Tibial artery (tissue), 4 donors: ENCODE measurements at regions not wholly inside any gene's neighbourhood (a gene's known extent, or its start where the extent isn't known, plus 50 kb on each side); places are given as distances from the start of the nearest gene placed in this dataset.

Source experiments
- DNase-seq, 2 donors: peaks; one replicate each; pipeline ENCODE4 v3.0.0-alpha.2; 2019
- H3K27ac ChIP-seq, 2 donors: fragments of 200-600 bp; sonication (generic) in 1 of 2; 1 replicate in 1 of 2; 2 replicates in 1 of 2; pipeline ENCODE4 v1.5.1; 2018 to 2019; ENCODE audit warnings: mild to moderate bottlenecking in 1 of 2
- H3K27me3 ChIP-seq, 2 donors: fragments of 200-600 bp; sonication (generic) in 1 of 2; one replicate each; pipeline versions ENCODE4 v1.5.1 to v1.6.0; 2016 to 2019
- H3K36me3 ChIP-seq, 3 donors: fragments of 200-600 bp; sonication (generic) in 2 of 3; one replicate each; pipeline ENCODE4 v1.5.1; 2016 to 2019; ENCODE audit warnings: mild to moderate bottlenecking in 2 of 3
- H3K4me1 ChIP-seq, 4 donors: fragments of 200-600 bp; sonication (generic) in 2 of 4; 1 replicate in 3 of 4; 2 replicates in 1 of 4; pipeline ENCODE4 v1.5.1; 2016 to 2019
- H3K4me3 ChIP-seq, 2 donors: fragments of 200-600 bp; sonication (generic) in 1 of 2; 1 replicate in 1 of 2; 2 replicates in 1 of 2; pipeline ENCODE4 v1.5.1; 2018 to 2019; ENCODE audit warnings: mild to moderate bottlenecking in 2 of 2
- H3K9me3 ChIP-seq, 3 donors: fragments of 200-600 bp; sonication (generic) in 1 of 3; one replicate each; pipeline ENCODE4 v1.5.1; 2016 to 2019
- CTCF ChIP-seq, 2 experiments: fragments of 200-600 bp in 1 of 2; fragments of 450-650 bp in 1 of 2; IDR thresholded peaks; one replicate each; pipeline ENCODE4 v1.5.1; 2017 to 2019; ENCODE audit warnings: antibody characterized with exemption in 2 of 2, mild to moderate bottlenecking in 1 of 2, moderate library complexity in 1 of 2
- intact Hi-C: fragments of 100-400 bp; cut with DNase I; formaldehyde crosslinking; loops from one replicate; pipeline ENCODE4 v1.15.0; 2023; ENCODE audit warnings: low total_unique reads

DNA sequence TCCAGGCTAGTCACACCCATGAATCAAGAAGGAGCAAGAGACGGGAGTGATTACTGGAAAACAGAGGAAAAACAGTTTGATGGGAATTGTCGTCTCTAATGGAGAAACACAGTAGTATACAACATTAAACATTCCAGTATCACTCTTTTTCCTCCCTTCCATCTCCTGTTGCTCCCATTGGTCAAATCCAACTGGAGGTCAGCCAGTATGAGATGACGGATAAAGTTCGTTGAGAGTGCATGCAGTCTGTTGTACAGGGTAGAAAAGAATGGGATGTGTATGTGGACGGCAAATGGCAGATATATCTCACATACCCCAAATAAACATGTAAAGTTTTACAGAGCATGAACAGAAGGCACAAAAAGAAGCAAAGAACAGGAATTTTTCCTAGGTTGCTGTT lies 221.9 kb upstream of the TNP1 start:
- no peak for TF ChIP-seq CTCF (IDR thresholded peaks at IDR 0.05)
- Histone ChIP-seq H3K9me3 (no peaks in the 10 kb centered on the region), H3K27ac (no peak overlapping the region), H3K27me3 (no peaks in the 10 kb centered on the region), H3K4me1 (peaks cover 0 to 6% (median 0%) of the 10 kb centered on the region in 4 donors), H3K36me3 (no peaks in the 10 kb centered on the region), H3K4me3 (no peak overlapping the region)
- intact Hi-C loops: no loop called here
- no peak for DNase-seq

GRCh38 chr2:217079165-217079564 lies 219.3 kb upstream of the TNP1 start:
- H3K27me3 ChIP-seq: no peaks in the 10 kb centered on the region
- peak in 1 of 2 donors; percentile 76 for DNase-seq
- H3K4me3 ChIP-seq: no peak overlapping the region
- intact Hi-C loops: no loop called here
- H3K27ac ChIP-seq: peak overlapping the region in 1 of 2 donors; percentile 29
- H3K9me3 ChIP-seq: no peaks in the 10 kb centered on the region
- TF ChIP-seq CTCF (IDR thresholded peaks at IDR 0.05): no peak
- H3K36me3 ChIP-seq: no peaks in the 10 kb centered on the region
- H3K4me1 ChIP-seq: peaks cover 0 to 31% (median 16%) of the 10 kb centered on the region in 4 donors

GRCh38 chr2:217077831-217078407 lies 218.1 kb upstream of the TNP1 start:
- Histone ChIP-seq H3K36me3 (no peaks in the 10 kb centered on the region), H3K27me3 (no peaks in the 10 kb centered on the region), H3K4me3 (no peak overlapping the region), H3K4me1 (peaks cover 0 to 31% (median 16%) of the 10 kb centered on the region in 4 donors), H3K9me3 (no peaks in the 10 kb centered on the region), H3K27ac (no peak overlapping the region)
- intact Hi-C loops: no loop called here
- TF ChIP-seq CTCF (IDR thresholded peaks at IDR 0.05): no peak
- no peak for DNase-seq

GRCh38 chr2:217076657-217077232 lies 216.9 kb upstream of the TNP1 start:
- DNase-seq: no peak
- H3K9me3 ChIP-seq: no peaks in the 10 kb centered on the region
- intact Hi-C loops: no loop called here
- peak overlapping the region; percentile 12 to 55 for H3K27ac ChIP-seq
- H3K36me3 ChIP-seq: no peaks in the 10 kb centered on the region
- H3K4me1 ChIP-seq: peaks cover 0 to 31% (median 16%) of the 10 kb centered on the region in 4 donors
- no peaks in the 10 kb centered on the region for H3K27me3 ChIP-seq
- TF ChIP-seq CTCF (IDR thresholded peaks at IDR 0.05): no peak
- H3K4me3 ChIP-seq: no peak overlapping the region

DNA sequence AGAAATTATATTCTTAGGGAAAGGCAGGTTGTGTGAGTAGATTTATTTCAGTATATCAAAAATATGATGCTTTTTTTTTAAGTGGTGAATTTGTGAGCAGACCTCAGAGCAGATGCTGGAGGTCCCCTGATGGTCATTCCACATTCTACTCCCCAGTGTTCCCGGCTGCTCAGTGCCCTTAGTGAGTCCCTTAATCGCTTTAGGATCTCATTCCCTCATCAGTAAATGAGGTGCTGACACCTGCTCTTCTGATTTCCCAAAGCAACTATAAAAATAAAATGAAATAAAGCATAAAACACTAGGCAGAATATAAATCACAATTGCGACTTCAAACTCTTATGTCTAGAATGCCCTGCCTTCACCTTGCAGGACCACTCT lies 216.2 kb upstream of the TNP1 start:
- Histone ChIP-seq H3K36me3 (no peaks in the 10 kb centered on the region), H3K4me3 (no peak overlapping the region), H3K9me3 (no peaks in the 10 kb centered on the region), H3K27ac (peak overlapping the region; percentile 55 to 72), H3K4me1 (peaks cover 0 to 31% (median 16%) of the 10 kb centered on the region in 4 donors), H3K27me3 (no peaks in the 10 kb centered on the region)
- no peak for DNase-seq
- intact Hi-C loops: no loop called here
- no peak for TF ChIP-seq CTCF (IDR thresholded peaks at IDR 0.05)
